Sigmoid colon (tissue), 6 donors: ENCODE measurements at regions not wholly inside any gene's neighbourhood (a gene's known extent, or its start where the extent isn't known, plus 50 kb on each side); places are given as distances from the start of the nearest gene placed in this dataset.

ENCODE experiments used
- DNase-seq: peaks from one replicate; pipeline ENCODE4 v3.0.0-alpha.2; 2019
- H3K27ac ChIP-seq, 4 donors: fragments of 200-600 bp; sonication (generic); one replicate each; pipeline ENCODE4 v1.5.1; 2016 to 2019; ENCODE audit warnings: mild to moderate bottlenecking in 1 of 4
- H3K27me3 ChIP-seq, 3 donors: fragments of 200-600 bp; sonication (generic); one replicate each; pipeline ENCODE4 v1.5.1; 2019; ENCODE audit warnings: mild to moderate bottlenecking in 1 of 3
- H3K36me3 ChIP-seq, 4 donors: fragments of 200-600 bp; sonication (generic); one replicate each; pipeline ENCODE4 v1.5.1; 2016 to 2019
- H3K4me1 ChIP-seq, 4 donors: fragments of 200-600 bp; sonication (generic); one replicate each; pipeline ENCODE4 v1.5.1; 2017 to 2019
- H3K4me3 ChIP-seq, 4 donors: fragments of 200-600 bp; sonication (generic); one replicate each; pipeline ENCODE4 v1.5.1; 2017 to 2019; ENCODE audit warnings: mild to moderate bottlenecking in 2 of 4, moderate library complexity in 1 of 4
- H3K9me3 ChIP-seq, 4 donors: fragments of 200-600 bp in 3 of 4; sonication (generic) in 3 of 4; one replicate each; pipeline versions ENCODE4 v1.5.1 to v1.6.1; 2013 to 2019
- EP300 ChIP-seq, 4 donors: sonication (generic); formaldehyde crosslinking; IDR thresholded peaks; one replicate each; pipeline ENCODE4 v1.6.1; 2017; ENCODE audit warnings: antibody characterized with exemption in 4 of 4
- POLR2A ChIP-seq, 2 donors: fragments of 450-650 bp; IDR thresholded peaks; one replicate each; pipeline ENCODE4 v1.6.1; 2016; ENCODE audit warnings: antibody characterized with exemption in 2 of 2, mild to moderate bottlenecking in 2 of 2, moderate library complexity in 2 of 2
- POLR2AphosphoS5 ChIP-seq, 4 donors: sonication (generic); formaldehyde crosslinking; IDR thresholded peaks; one replicate each; pipeline ENCODE4 v1.6.1; 2017; ENCODE audit warnings: antibody characterized with exemption in 4 of 4
- WGBS, 2 donors: extraction: QIAGEN DNeasy Blood & Tissue Kit; methylation state at CpG; one replicate each; pipeline ENCODE4 v1.1.7; 2013; 5-methylcytosine and 5-hydroxymethylcytosine counted together
- intact Hi-C: fragments of 100-400 bp; cut with DNase I; formaldehyde crosslinking; loops from one replicate; pipeline ENCODE4 v1.15.1; 2023
- small RNA-seq, 3 donors: library from RNA; depleted of rRNA; stranded (forward); fragments of <200 nt; gene quantifications; one replicate each; pipeline ENCODE3, GENCODE V24; 2016
- TF ChIP-seq, protein P1 (sequence below), 4 experiments: fragments of 450-650 bp in 3 of 4; fragments of 200-600 bp in 1 of 4; IDR thresholded peaks; one replicate each; pipeline ENCODE4 v1.5.1; 2016 to 2019; ENCODE audit warnings: antibody characterized with exemption in 4 of 4, mild to moderate bottlenecking in 3 of 4, moderate library complexity in 2 of 4
- donor health status: healthy with polysubstance abuse.
- donor health status: healthy.

DNA sequence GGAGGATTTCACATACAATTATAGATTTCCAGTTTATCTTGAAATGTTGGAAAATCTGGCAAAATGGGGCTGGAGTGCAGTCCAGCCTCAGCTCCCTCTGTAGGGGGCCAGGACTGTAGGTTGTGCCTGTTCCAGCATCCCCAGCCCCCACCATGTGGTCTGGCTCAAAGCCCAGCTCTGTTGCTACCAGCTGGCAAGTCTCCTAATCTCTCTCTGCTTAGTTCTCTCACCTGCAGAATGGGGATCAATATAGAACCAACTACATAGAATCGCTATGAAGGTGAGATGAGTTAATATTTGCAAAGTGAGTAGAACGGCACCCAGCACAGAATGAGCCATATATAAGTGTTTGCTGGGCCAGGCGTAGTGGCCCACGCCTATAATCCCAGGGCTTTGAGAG, 50.0 kb upstream of the TARDBP start:
- peaks cover 0 to 5% (median 0%) of the 10 kb centered on the region in 3 donors for H3K27me3 ChIP-seq
- no peaks in the 10 kb centered on the region for H3K36me3 ChIP-seq
- 21 to 61% methylated on average over 4 of the region's 4 CpGs for WGBS, 2 donors
- no peak for DNase-seq
- peaks cover 0 to 8% (median 4%) of the 10 kb centered on the region in 4 donors for H3K4me1 ChIP-seq
- TF ChIP-seq, protein P1, sequence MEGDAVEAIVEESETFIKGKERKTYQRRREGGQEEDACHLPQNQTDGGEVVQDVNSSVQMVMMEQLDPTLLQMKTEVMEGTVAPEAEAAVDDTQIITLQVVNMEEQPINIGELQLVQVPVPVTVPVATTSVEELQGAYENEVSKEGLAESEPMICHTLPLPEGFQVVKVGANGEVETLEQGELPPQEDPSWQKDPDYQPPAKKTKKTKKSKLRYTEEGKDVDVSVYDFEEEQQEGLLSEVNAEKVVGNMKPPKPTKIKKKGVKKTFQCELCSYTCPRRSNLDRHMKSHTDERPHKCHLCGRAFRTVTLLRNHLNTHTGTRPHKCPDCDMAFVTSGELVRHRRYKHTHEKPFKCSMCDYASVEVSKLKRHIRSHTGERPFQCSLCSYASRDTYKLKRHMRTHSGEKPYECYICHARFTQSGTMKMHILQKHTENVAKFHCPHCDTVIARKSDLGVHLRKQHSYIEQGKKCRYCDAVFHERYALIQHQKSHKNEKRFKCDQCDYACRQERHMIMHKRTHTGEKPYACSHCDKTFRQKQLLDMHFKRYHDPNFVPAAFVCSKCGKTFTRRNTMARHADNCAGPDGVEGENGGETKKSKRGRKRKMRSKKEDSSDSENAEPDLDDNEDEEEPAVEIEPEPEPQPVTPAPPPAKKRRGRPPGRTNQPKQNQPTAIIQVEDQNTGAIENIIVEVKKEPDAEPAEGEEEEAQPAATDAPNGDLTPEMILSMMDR (IDR thresholded peaks at IDR 0.05), result no peak
- TF ChIP-seq POLR2AphosphoS5 (IDR thresholded peaks at IDR 0.05) (no peak), POLR2A (IDR thresholded peaks at IDR 0.05) (no peak), EP300 (IDR thresholded peaks at IDR 0.05) (no peak)
- no peak overlapping the region for H3K4me3 ChIP-seq
- H3K27ac ChIP-seq, result no peak overlapping the region
- H3K9me3 ChIP-seq, result no peaks in the 10 kb centered on the region
- intact Hi-C loops, result no loop called here

Small RNA genes in the stretch of these regions (small RNA-seq; reads per million reads assigned to genes)
- gene HSPE1P24, result 0 reads per million in 3 donors
